GM12801 (cell line): ENCODE measurements at regions not wholly inside any gene's neighbourhood (a gene's known extent, or its start where the extent isn't known, plus 50 kb on each side); places are given as distances from the start of the nearest gene placed in this dataset.

ENCODE experiments used
- CTCF ChIP-seq: IDR thresholded peaks from one replicate; pipeline ENCODE4 v1.5.1; 2011; ENCODE audit warnings: control low read depth; ENCODE audit not compliant: insufficient read length; ENCODE audit errors: extremely low read depth

DNA sequence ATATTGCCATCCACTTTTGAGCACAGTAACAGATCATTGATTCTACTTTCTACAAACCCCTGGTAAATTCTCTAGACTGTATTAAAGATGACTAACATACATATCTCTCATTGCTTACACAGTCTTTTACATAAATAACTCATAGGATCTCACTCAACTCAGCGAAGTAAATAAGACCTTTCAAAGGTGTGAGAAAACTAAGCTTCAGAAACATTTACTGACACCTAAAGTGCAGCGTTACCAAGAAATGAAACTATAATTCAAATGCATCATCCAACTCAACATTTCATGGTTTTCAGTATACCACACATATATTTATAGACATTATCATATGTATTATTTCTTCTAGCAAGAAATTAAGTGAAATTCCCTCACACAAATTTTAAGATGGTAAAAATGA, 189.8 kb downstream of the METTL4 start:
- TF ChIP-seq CTCF: no peak

- no peak for TF ChIP-seq CTCF
These were observed 183.7 kb downstream of the METTL4 start for GRCh38 chr18:2387588-2387987.

DNA sequence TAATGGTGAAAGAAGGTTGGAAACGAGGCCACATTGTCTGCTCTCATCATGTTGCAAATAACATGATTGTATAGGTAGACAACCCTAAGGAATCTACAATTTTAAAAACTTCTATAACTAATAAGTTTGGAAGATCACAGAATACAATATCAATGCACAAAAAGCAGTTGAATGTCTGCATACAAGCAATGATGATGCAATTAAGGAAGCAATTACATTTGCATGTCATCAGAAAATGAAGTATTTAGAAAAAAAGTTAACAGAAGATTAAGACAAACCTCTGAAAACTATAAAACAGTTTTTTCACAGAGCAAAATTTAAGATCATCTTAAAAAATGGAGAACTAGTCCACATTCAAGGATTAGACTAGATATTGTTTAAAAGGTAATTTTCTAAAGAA, 181.1 kb downstream of the METTL4 start:
- no peak for TF ChIP-seq CTCF

DNA sequence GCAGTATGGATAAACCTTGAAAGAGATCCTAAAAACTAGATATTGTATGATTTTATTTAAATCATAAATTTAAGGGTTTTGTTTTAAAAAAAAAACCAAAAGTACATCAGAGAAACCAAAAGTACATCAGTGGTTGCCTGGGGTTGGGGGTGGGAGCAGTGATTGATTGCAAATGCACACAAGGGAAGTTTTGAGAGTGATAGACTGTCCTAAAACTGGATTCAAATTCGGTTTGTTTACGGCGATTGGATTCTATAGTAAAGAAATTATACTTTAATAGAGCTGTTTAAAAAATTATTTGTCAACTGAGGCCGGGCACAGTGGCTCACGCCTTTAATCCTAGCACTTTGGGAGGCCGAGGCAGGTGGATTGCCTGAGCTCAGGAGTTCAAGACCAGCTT, 179.8 kb downstream of the METTL4 start:
- no peak for TF ChIP-seq CTCF

GRCh38 chr18:2392446-2392845, 178.9 kb downstream of the METTL4 start:
- no peak for TF ChIP-seq CTCF

- no peak for TF ChIP-seq CTCF
These were observed 176.6 kb downstream of the METTL4 start for GRCh38 chr18:2394684-2395083.

- TF ChIP-seq CTCF: no peak
These were observed 175.7 kb downstream of the METTL4 start for GRCh38 chr18:2395427-2396161.
